Endothelial cell of umbilical vein (primary cell): ENCODE measurements at regions not wholly inside any gene's neighbourhood (a gene's known extent, or its start where the extent isn't known, plus 50 kb on each side); places are given as distances from the start of the nearest gene placed in this dataset.

ENCODE experiments used
- EZH2 ChIP-seq: IDR thresholded peaks from 2 replicates; pipeline ENCODE4 v1.6.1; 2012; ENCODE audit warnings: borderline replicate concordance, low read depth, mild to moderate bottlenecking, moderate library complexity, low read length, inconsistent platforms; ENCODE audit not compliant: severe bottlenecking
- FOS ChIP-seq: IDR thresholded peaks from 2 replicates; pipeline ENCODE4 v1.6.1; 2011; ENCODE audit warnings: mild to moderate bottlenecking, low read length, moderate library complexity, borderline replicate concordance; ENCODE audit not compliant: insufficient read depth
- GATA2 ChIP-seq: IDR thresholded peaks from 2 replicates; pipeline ENCODE4 v1.7.0; 2011; ENCODE audit warnings: low read depth, mild to moderate bottlenecking, moderate library complexity, mixed read lengths, low read length; ENCODE audit not compliant: insufficient read length, insufficient read depth
- MYC ChIP-seq: IDR thresholded peaks from one replicate; pipeline ENCODE4 v1.6.1; 2011; ENCODE audit warnings: mild to moderate bottlenecking, low read depth, low read length
- POLR2A ChIP-seq: IDR thresholded peaks from 2 replicates; pipeline ENCODE4 v1.6.1; 2012; ENCODE audit warnings: low read depth, mild to moderate bottlenecking, control low read depth, low read length
- POLR2AphosphoS5 ChIP-seq: IDR thresholded peaks from 2 replicates; pipeline ENCODE4 v1.6.1; 2012; ENCODE audit warnings: low read depth, mild to moderate bottlenecking, control low read depth, low read length, moderate library complexity; ENCODE audit not compliant: insufficient read depth
- TF ChIP-seq, protein P1 (sequence below), 2 donors: IDR thresholded peaks; 1 replicate in 1 of 2; 2 replicates in 1 of 2; pipeline ENCODE4 v1.5.1; 2011; ENCODE audit warnings: low read length in 2 of 2, mild to moderate bottlenecking in 2 of 2, moderate library complexity in 2 of 2, control low read depth in 1 of 2, inconsistent platforms in 1 of 2, low read depth in 1 of 2; ENCODE audit not compliant: insufficient read depth in 1 of 2; ENCODE audit errors: extremely low read depth in 1 of 2
- TF ChIP-seq, protein P2 (sequence below): IDR thresholded peaks from 2 replicates; pipeline ENCODE4 v1.6.1; 2011; ENCODE audit not compliant: insufficient read depth, insufficient read length

DNA sequence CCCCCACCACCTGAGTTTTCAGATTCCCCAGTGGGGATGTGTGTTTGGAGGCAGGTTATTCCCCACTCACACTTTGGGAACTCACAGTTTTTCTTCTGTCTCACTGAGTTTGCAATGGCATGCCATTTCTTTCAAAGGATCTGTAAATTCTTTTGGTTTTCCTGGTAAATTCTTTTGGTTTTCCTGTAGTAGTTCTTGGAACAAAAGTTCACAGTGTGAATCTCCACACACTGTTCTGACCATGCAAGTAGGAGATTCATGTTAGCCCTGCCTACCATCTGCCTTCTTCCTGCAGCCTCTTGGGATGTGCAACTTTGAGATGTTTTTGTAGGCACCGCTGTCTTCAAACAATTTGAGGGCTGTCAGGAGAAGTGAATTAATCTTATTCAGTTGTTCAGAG is 165.6 kb upstream of the OGFRL1 start:
- TF ChIP-seq, protein P1, sequence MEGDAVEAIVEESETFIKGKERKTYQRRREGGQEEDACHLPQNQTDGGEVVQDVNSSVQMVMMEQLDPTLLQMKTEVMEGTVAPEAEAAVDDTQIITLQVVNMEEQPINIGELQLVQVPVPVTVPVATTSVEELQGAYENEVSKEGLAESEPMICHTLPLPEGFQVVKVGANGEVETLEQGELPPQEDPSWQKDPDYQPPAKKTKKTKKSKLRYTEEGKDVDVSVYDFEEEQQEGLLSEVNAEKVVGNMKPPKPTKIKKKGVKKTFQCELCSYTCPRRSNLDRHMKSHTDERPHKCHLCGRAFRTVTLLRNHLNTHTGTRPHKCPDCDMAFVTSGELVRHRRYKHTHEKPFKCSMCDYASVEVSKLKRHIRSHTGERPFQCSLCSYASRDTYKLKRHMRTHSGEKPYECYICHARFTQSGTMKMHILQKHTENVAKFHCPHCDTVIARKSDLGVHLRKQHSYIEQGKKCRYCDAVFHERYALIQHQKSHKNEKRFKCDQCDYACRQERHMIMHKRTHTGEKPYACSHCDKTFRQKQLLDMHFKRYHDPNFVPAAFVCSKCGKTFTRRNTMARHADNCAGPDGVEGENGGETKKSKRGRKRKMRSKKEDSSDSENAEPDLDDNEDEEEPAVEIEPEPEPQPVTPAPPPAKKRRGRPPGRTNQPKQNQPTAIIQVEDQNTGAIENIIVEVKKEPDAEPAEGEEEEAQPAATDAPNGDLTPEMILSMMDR (IDR thresholded peaks at IDR 0.05; ENCODE audit: extremely low read depth in 1 of 2, insufficient read depth in 1 of 2, low read depth in 1 of 2, low read length in 2 of 2), result no peak
- TF ChIP-seq POLR2A (no peak), POLR2AphosphoS5 (no peak), EZH2 (no peak), GATA2 (no peak), MYC (no peak), FOS (no peak)
- TF ChIP-seq, protein P2, sequence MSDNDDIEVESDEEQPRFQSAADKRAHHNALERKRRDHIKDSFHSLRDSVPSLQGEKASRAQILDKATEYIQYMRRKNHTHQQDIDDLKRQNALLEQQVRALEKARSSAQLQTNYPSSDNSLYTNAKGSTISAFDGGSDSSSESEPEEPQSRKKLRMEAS, result no peak
